ENCODE measurements at regions not wholly inside any gene's neighbourhood (a gene's known extent, or its start where the extent isn't known, plus 50 kb on each side); places are given as distances from the start of the nearest gene placed in this dataset.

DNA sequence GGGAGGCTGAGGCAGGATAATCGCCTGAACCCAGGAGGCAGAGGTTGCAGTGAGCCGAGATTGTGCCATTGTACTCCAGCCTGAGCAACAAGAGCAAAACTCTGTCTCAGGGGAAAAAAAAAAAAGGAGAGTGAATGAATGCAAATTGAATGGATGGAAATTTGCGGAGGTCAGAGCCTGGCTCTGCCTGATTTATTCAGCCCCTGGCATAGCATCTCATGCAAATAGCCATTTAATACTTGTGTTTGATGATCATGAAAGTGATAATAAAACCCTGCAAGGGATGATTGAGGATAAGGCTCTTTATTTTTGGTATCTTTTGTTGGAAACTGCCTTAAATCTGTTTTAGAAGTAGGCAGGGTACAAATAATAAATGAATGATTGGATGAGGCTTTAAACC lies 133.0 kb upstream of the SEMA6D start:
- Histone ChIP-seq H3K27me3 (ENCODE audit: low read length) (no peaks in the 10 kb centered on the region), H3K9ac (ENCODE audit: low read length) (no peak overlapping the region), H4K20me1 (ENCODE audit: insufficient read depth, low read depth, low read length) (no peaks in the 10 kb centered on the region), H3K79me2 (ENCODE audit: low read length) (no peaks in the 10 kb centered on the region), H3K9me2 (replicated peaks; ENCODE audit: insufficient read depth, low read length) (no peaks in the 10 kb centered on the region), H3K27ac (ENCODE audit: low read length) (no peak overlapping the region), H3K4me1 (ENCODE audit: low read length) (no peaks in the 10 kb centered on the region), H3K36me3 (ENCODE audit: insufficient read depth, low read length) (no peaks in the 10 kb centered on the region), H3K4me3 (ENCODE audit: low read length) (no peak overlapping the region), H3K4me2 (ENCODE audit: low read depth, low read length, poor library complexity, severe bottlenecking) (no peak overlapping the region), H3K9me3 (ENCODE audit: low read length) (peaks cover 13% of the 10 kb centered on the region), H2AFZ (ENCODE audit: low read length) (no peak overlapping the region)
- no peak for DNase-seq

GRCh38 chr15:47586653-47587224 lies 130.6 kb upstream of the SEMA6D start:
- Histone ChIP-seq H3K27me3 (ENCODE audit: low read length) (no peaks in the 10 kb centered on the region), H3K9me2 (replicated peaks; ENCODE audit: insufficient read depth, low read length) (no peaks in the 10 kb centered on the region), H4K20me1 (ENCODE audit: insufficient read depth, low read depth, low read length) (no peaks in the 10 kb centered on the region), H3K27ac (ENCODE audit: low read length) (no peak overlapping the region), H3K9ac (ENCODE audit: low read length) (no peak overlapping the region), H3K4me3 (ENCODE audit: low read length) (no peak overlapping the region), H3K4me1 (ENCODE audit: low read length) (no peaks in the 10 kb centered on the region), H3K36me3 (ENCODE audit: insufficient read depth, low read length) (no peaks in the 10 kb centered on the region), H3K4me2 (ENCODE audit: low read depth, low read length, poor library complexity, severe bottlenecking) (no peak overlapping the region), H2AFZ (ENCODE audit: low read length) (no peak overlapping the region), H3K79me2 (ENCODE audit: low read length) (no peaks in the 10 kb centered on the region), H3K9me3 (ENCODE audit: low read length) (peaks cover 7% of the 10 kb centered on the region)
- DNase-seq, result no peak

- Histone ChIP-seq H4K20me1 (ENCODE audit: insufficient read depth, low read depth, low read length) (no peaks in the 10 kb centered on the region), H3K9me3 (ENCODE audit: low read length) (peaks cover 7% of the 10 kb centered on the region), H3K9me2 (replicated peaks; ENCODE audit: insufficient read depth, low read length) (no peaks in the 10 kb centered on the region), H3K9ac (ENCODE audit: low read length) (no peak overlapping the region), H3K27ac (ENCODE audit: low read length) (no peak overlapping the region), H2AFZ (ENCODE audit: low read length) (no peak overlapping the region), H3K27me3 (ENCODE audit: low read length) (no peaks in the 10 kb centered on the region), H3K4me2 (ENCODE audit: low read depth, low read length, poor library complexity, severe bottlenecking) (no peak overlapping the region), H3K79me2 (ENCODE audit: low read length) (no peaks in the 10 kb centered on the region), H3K4me3 (ENCODE audit: low read length) (no peak overlapping the region), H3K36me3 (ENCODE audit: insufficient read depth, low read length) (no peaks in the 10 kb centered on the region), H3K4me1 (ENCODE audit: low read length) (no peaks in the 10 kb centered on the region)
- DNase-seq, result no peak
Measured at GRCh38 chr15:47587940-47588802, 129.1 kb upstream of the SEMA6D start.

GRCh38 chr15:47588958-47589357 lies 128.3 kb upstream of the SEMA6D start:
- no peak overlapping the region for H3K4me3 ChIP-seq (ENCODE audit: low read length)
- no peaks in the 10 kb centered on the region for H3K79me2 ChIP-seq (ENCODE audit: low read length)
- H3K36me3 ChIP-seq (ENCODE audit: insufficient read depth, low read length), result no peaks in the 10 kb centered on the region
- no peaks in the 10 kb centered on the region for H3K4me1 ChIP-seq (ENCODE audit: low read length)
- no peak for DNase-seq
- H4K20me1 ChIP-seq (ENCODE audit: insufficient read depth, low read depth, low read length), result no peaks in the 10 kb centered on the region
- peaks cover 7% of the 10 kb centered on the region for H3K9me3 ChIP-seq (ENCODE audit: low read length)
- no peaks in the 10 kb centered on the region for H3K9me2 ChIP-seq (replicated peaks; ENCODE audit: insufficient read depth, low read length)
- no peaks in the 10 kb centered on the region for H3K27me3 ChIP-seq (ENCODE audit: low read length)
- H3K27ac ChIP-seq (ENCODE audit: low read length), result no peak overlapping the region
- no peak overlapping the region for H2AFZ ChIP-seq (ENCODE audit: low read length)
- no peak overlapping the region for H3K9ac ChIP-seq (ENCODE audit: low read length)
- no peak overlapping the region for H3K4me2 ChIP-seq (ENCODE audit: low read depth, low read length, poor library complexity, severe bottlenecking)

DNA sequence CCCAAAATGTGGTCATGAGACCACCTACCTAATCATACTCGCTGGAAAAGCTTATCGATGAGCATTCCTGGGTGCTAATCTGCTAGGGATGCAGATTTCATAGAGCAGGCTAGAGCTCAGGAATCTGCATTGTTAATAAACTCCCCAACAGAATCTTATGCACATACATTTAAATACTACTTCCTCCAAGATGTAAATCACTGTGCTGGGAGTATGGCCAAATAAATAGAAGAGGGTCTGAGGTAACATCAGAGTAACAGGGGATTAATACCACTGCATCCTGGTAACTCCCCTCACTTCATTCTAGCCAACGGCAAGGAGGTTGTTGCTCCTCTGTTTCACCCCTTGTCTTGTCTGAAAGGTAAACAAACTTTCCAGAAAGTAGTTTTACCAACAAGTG lies 118.3 kb upstream of the SEMA6D start:
- no peak overlapping the region for H3K27ac ChIP-seq (ENCODE audit: low read length)
- no peak for DNase-seq
- H3K4me1 ChIP-seq (ENCODE audit: low read length), result no peaks in the 10 kb centered on the region
- H3K9me2 ChIP-seq (replicated peaks; ENCODE audit: insufficient read depth, low read length), result no peaks in the 10 kb centered on the region
- H3K27me3 ChIP-seq (ENCODE audit: low read length), result no peaks in the 10 kb centered on the region
- H3K79me2 ChIP-seq (ENCODE audit: low read length), result no peaks in the 10 kb centered on the region
- H3K4me2 ChIP-seq (ENCODE audit: low read depth, low read length, poor library complexity, severe bottlenecking), result no peak overlapping the region
- H3K9me3 ChIP-seq (ENCODE audit: low read length), result peaks cover 29% of the 10 kb centered on the region
- H3K36me3 ChIP-seq (ENCODE audit: insufficient read depth, low read length), result no peaks in the 10 kb centered on the region
- H3K9ac ChIP-seq (ENCODE audit: low read length), result no peak overlapping the region
- H4K20me1 ChIP-seq (ENCODE audit: insufficient read depth, low read depth, low read length), result no peaks in the 10 kb centered on the region
- no peak overlapping the region for H2AFZ ChIP-seq (ENCODE audit: low read length)
- no peak overlapping the region for H3K4me3 ChIP-seq (ENCODE audit: low read length)

GRCh38 chr15:47599806-47600205 lies 117.5 kb upstream of the SEMA6D start:
- Histone ChIP-seq H3K4me1 (ENCODE audit: low read length) (no peaks in the 10 kb centered on the region), H4K20me1 (ENCODE audit: insufficient read depth, low read depth, low read length) (no peaks in the 10 kb centered on the region), H3K36me3 (ENCODE audit: insufficient read depth, low read length) (no peaks in the 10 kb centered on the region), H2AFZ (ENCODE audit: low read length) (no peak overlapping the region), H3K9ac (ENCODE audit: low read length) (no peak overlapping the region), H3K9me3 (ENCODE audit: low read length) (peaks cover 22% of the 10 kb centered on the region), H3K4me3 (ENCODE audit: low read length) (no peak overlapping the region), H3K27ac (ENCODE audit: low read length) (no peak overlapping the region), H3K27me3 (ENCODE audit: low read length) (no peaks in the 10 kb centered on the region), H3K79me2 (ENCODE audit: low read length) (no peaks in the 10 kb centered on the region), H3K4me2 (ENCODE audit: low read depth, low read length, poor library complexity, severe bottlenecking) (no peak overlapping the region), H3K9me2 (replicated peaks; ENCODE audit: insufficient read depth, low read length) (no peaks in the 10 kb centered on the region)
- no peak for DNase-seq

DNA sequence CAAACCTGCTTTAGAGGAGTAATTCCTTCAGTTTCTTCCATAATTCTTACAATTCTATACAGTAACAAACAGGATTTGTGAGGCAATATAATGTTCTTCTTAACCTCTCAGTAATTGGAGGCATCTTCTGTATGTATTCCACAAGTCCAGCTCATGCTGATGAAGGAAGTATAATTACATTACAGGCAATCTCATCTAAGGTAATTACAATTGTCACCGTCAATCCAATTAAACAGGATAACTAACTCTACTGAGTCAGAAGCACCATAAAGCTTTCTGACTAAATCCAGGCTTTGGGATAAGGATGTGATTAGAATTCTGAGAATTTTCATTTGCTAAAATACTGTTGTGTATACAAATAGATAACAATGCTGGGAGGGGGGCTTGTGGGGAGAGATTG lies 115.2 kb upstream of the SEMA6D start:
- no peak overlapping the region for H3K4me2 ChIP-seq (ENCODE audit: low read depth, low read length, poor library complexity, severe bottlenecking)
- H3K79me2 ChIP-seq (ENCODE audit: low read length), result no peaks in the 10 kb centered on the region
- no peaks in the 10 kb centered on the region for H4K20me1 ChIP-seq (ENCODE audit: insufficient read depth, low read depth, low read length)
- no peaks in the 10 kb centered on the region for H3K27me3 ChIP-seq (ENCODE audit: low read length)
- DNase-seq, result peak; percentile 27
- H3K36me3 ChIP-seq (ENCODE audit: insufficient read depth, low read length), result no peaks in the 10 kb centered on the region
- H3K4me1 ChIP-seq (ENCODE audit: low read length), result no peaks in the 10 kb centered on the region
- H3K9me2 ChIP-seq (replicated peaks; ENCODE audit: insufficient read depth, low read length), result no peaks in the 10 kb centered on the region
- H3K9ac ChIP-seq (ENCODE audit: low read length), result no peak overlapping the region
- H2AFZ ChIP-seq (ENCODE audit: low read length), result no peak overlapping the region
- no peak overlapping the region for H3K27ac ChIP-seq (ENCODE audit: low read length)
- no peak overlapping the region for H3K4me3 ChIP-seq (ENCODE audit: low read length)
- H3K9me3 ChIP-seq (ENCODE audit: low read length), result peaks cover 23% of the 10 kb centered on the region

DNA sequence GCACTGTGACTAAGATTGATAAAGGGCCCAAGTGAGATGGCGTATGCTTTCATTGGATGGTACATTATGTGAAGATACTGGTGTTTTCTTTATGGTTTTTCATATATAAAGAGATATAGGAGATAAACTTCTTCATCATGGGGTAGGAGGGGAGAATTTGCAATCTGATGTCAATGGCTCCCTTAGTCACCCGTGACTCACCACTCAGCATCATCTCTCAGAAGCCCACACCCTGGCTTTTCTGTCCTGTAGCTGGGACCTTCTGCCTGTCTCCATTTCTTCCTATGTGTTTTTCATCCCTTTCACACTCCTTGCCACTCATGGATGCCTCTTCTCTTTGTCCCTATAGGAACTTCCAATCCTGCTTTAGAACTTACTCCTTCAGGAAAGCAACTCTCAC lies 114.3 kb upstream of the SEMA6D start:
- H3K4me2 ChIP-seq (ENCODE audit: low read depth, low read length, poor library complexity, severe bottlenecking), result no peak overlapping the region
- H3K9me2 ChIP-seq (replicated peaks; ENCODE audit: insufficient read depth, low read length), result no peaks in the 10 kb centered on the region
- H3K27ac ChIP-seq (ENCODE audit: low read length), result no peak overlapping the region
- no peak overlapping the region for H2AFZ ChIP-seq (ENCODE audit: low read length)
- no peaks in the 10 kb centered on the region for H3K4me1 ChIP-seq (ENCODE audit: low read length)
- H3K9ac ChIP-seq (ENCODE audit: low read length), result no peak overlapping the region
- no peaks in the 10 kb centered on the region for H3K36me3 ChIP-seq (ENCODE audit: insufficient read depth, low read length)
- no peak overlapping the region for H3K4me3 ChIP-seq (ENCODE audit: low read length)
- H4K20me1 ChIP-seq (ENCODE audit: insufficient read depth, low read depth, low read length), result no peaks in the 10 kb centered on the region
- peaks cover 20% of the 10 kb centered on the region for H3K9me3 ChIP-seq (ENCODE audit: low read length)
- DNase-seq, result peak; percentile 29
- no peaks in the 10 kb centered on the region for H3K79me2 ChIP-seq (ENCODE audit: low read length)
- H3K27me3 ChIP-seq (ENCODE audit: low read length), result no peaks in the 10 kb centered on the region
